ENCODE measurements at regions not wholly inside any gene's neighbourhood (a gene's known extent, or its start where the extent isn't known, plus 50 kb on each side); places are given as distances from the start of the nearest gene placed in this dataset.

- TF ChIP-seq TOX (CRISPR knock-in tag; IDR thresholded peaks at IDR 0.05; ENCODE audit: borderline replicate concordance): no peak
- TF ChIP-seq ESRRG (CRISPR knock-in tag; IDR thresholded peaks at IDR 0.05): no peak
- no peak for TF ChIP-seq ZNF8 (CRISPR knock-in tag; IDR thresholded peaks at IDR 0.05)
- TF ChIP-seq TCF4 (CRISPR knock-in tag; IDR thresholded peaks at IDR 0.05; ENCODE audit: borderline replicate concordance): no peak
- TF ChIP-seq PATZ1 (CRISPR knock-in tag; IDR thresholded peaks at IDR 0.05; ENCODE audit: borderline replicate concordance): no peak
- no peak for TF ChIP-seq GLIS3 (CRISPR knock-in tag; IDR thresholded peaks at IDR 0.05)
- TF ChIP-seq ARNTL (CRISPR knock-in tag; IDR thresholded peaks at IDR 0.05; ENCODE audit: borderline replicate concordance, low read depth): no peak
- no peak for TF ChIP-seq ZFP30 (CRISPR knock-in tag; IDR thresholded peaks at IDR 0.05)
- TF ChIP-seq ZNF70 (CRISPR knock-in tag; IDR thresholded peaks at IDR 0.05): no peak
- no peak for TF ChIP-seq RARB (CRISPR knock-in tag; IDR thresholded peaks at IDR 0.05)
- no peak for TF ChIP-seq SNAI2 (CRISPR knock-in tag; IDR thresholded peaks at IDR 0.05)
- no peak for TF ChIP-seq POU6F1 (CRISPR knock-in tag; IDR thresholded peaks at IDR 0.05; ENCODE audit: borderline replicate concordance, low read depth)
- TF ChIP-seq ZNF565 (CRISPR knock-in tag; conservative IDR thresholded peaks at IDR 0.05; ENCODE audit: low read depth): no peak
- no peak for TF ChIP-seq TSHZ2 (CRISPR knock-in tag; IDR thresholded peaks at IDR 0.05)
Observed at GRCh38 chr3:163622384-163622783, 1455.9 kb downstream of the SI start.
